AG08396 (cell line): ENCODE measurements at regions not wholly inside any gene's neighbourhood (a gene's known extent, or its start where the extent isn't known, plus 50 kb on each side); places are given as distances from the start of the nearest gene placed in this dataset.

ENCODE experiments used
- DNase-seq: peaks from one replicate; pipeline ENCODE4 v3.0.0; 2012; ENCODE audit warnings: low spot score, mixed read lengths

DNA sequence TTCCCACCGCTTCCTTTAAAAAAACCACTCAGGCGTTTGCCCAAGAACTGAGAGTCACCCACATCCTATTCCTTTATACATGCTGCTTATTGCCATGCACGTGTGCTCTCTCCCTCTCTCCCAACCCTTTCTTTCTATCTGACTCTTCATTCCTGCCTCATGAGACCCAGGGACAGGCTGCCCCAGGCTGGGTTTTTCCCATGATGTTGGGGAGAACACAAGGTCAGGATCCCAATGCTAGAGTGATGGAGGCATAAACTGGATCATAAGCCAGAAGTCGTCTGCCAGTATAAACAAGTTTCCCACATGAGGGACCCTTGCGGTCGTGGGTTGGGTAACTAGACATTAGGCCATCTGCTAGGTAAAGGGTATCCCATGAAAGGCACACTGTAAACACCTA, 64.9 kb downstream of the CD2 start:
- DNase-seq: no peak

DNA sequence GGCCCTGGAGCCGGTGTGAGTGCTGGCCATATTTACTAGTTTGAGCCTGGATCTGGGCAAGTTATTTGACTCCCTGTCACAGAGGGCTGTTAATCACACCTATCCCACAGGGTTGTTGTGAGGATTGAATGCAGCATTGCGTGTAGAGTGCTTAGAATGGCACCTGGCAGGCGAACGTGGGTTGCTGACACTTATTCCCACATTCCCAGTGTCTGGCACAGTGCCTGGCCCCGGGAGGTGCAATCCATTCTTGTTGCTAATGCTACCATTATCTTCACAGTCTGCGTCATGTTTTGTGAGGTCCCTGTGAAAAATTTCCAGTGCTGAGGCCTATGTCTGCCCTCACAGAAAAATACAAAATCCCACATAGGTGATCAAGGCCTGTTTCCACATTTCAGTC, 66.1 kb downstream of the CD2 start:
- no peak for DNase-seq

- DNase-seq: no peak
Observed at GRCh38 chr1:116821763-116822162, 67.5 kb downstream of the CD2 start.

- no peak for DNase-seq
Observed at GRCh38 chr1:116824631-116825206, 70.5 kb downstream of the CD2 start.

- DNase-seq: no peak
Observed at GRCh38 chr1:116825207-116825719, 71.0 kb downstream of the CD2 start.

DNA sequence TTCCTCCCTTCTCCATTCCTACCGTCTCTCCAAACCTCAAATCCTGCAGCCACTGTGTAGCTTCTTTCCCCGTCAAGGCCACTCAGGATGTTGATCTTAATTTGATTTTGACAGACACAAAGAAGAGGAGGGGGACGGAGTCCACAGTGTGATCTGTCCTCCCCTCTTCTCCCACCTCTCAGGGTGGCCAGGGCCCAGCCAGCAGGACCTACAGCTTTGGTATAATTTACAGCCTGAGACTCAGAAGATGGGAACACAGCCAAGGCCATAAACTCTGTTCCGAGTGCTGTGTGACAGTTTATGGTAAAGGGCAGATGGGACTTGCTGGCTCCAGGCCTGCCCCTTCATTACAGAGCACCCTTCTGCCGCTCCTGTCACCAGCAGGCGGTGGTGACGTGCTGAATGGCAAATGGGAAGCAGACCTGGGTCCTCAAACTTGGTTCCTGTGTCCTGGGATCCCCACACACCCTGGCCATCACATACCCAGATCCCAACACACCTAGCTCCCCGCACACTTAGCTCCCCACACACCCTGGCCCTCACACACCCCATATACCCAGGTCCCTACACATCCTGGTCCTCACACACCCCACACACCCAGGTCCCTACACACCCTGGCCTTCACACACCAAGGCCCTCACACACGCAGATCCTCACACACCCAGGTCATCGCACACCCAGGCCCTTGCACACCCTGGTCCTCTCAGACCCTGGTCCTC, 71.6 kb downstream of the CD2 start:
- no peak for DNase-seq

DNA sequence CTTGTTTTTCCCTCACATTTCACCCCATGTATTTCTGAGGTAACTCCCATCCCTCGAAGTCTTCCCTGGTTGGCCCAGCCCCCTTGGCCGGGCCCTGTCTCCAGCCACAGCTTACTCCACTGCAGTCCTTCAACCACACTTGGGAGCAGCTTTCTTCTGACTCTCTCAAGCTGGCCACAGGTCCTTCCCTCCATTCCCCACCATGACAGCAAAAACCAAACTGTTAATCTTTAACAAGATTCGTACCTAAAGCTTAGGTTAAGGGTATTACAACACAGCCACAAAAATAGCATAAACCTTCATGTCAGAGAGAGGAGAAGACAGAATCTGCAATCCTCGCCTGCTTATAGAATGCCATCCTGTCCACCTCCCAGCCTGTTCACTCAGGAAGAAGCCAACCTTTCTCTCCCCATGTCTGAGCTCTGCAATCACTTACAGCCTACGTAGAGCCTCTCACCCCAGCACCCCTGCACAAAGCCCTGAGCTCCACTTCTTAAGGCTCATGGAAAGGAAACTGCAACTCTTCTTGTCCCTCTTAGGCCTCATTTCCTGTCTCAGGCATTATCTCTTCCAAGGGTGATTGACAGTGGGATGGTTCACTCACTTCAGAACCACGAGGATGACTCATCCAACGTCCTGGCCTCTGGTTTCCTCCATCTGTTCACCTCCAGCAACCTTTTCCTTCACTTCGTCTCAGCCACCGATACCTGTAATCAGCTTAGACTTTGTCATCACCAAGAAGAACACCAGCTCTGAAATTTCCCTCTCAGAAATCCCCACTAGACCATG, 72.8 kb downstream of the CD2 start:
- DNase-seq: no peak

GRCh38 chr1:116827607-116828105, 73.4 kb downstream of the CD2 start:
- DNase-seq: no peak

- no peak for DNase-seq
Observed at GRCh38 chr1:116832308-116832931, 77.3 kb upstream of the PTGFRN start.

GRCh38 chr1:116832932-116833578, 76.7 kb upstream of the PTGFRN start:
- no peak for DNase-seq

DNA sequence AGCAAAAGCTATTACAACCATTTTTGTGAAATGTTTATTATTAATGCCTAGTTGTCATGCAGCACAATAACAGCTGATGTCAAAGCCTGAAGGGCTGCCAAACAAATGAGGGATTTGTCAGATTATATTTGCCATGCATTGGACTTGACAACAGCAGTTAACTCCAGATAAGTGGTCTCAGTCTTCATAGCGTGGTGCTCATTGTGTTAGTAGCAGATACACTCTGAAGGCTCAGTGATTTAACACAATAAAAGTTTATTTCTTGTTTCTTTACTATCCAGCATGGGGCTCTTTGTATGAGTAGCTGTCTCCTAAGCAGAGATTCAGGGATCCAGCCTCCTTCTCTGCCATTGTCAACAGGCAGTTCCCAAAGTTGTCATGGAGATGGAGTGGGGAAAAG, 76.0 kb upstream of the PTGFRN start:
- no peak for DNase-seq

- no peak for DNase-seq
Observed at GRCh38 chr1:116834595-116834994, 75.1 kb upstream of the PTGFRN start.

DNA sequence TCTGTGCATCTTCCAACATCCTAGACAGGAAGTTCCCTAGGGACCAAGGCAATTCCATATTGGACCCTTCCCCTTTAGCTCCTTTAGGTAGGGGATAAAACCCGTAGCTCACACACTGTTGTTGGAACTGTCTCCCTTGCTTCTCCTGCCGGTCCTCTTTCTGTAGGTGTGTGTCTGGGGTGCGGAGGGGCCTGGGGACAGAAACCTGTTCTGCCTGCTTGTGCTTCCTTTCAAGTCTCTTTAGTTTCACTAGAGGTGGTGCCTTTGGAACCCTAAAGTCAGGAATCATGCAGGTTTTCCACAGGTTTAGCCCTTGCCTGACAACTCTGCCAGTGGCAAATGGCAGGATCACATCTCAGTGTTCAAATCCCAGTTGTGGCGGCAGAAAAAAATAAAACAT, 74.6 kb upstream of the PTGFRN start:
- DNase-seq: no peak

DNA sequence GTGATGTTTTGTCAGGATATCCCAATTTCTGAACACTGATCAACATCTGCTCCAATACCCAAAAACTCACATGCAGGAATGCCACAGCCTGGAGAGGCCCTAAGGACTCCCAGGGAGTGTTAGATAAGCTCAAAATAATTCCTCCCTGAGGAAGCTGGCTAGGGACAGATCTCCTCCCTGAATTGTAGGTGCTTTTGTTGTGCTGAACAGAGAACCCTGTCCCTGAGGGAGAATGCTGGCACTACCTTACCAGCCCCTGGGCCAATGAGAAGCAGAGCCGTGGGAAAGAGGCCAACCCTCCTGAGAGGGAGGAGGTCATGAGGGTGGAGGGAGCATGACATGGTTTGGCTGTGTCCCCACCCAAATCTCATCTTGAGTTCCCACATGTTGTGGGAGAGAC, 73.6 kb upstream of the PTGFRN start:
- DNase-seq: no peak

GRCh38 chr1:116841569-116842344, 68.0 kb upstream of the PTGFRN start:
- no peak for DNase-seq

DNA sequence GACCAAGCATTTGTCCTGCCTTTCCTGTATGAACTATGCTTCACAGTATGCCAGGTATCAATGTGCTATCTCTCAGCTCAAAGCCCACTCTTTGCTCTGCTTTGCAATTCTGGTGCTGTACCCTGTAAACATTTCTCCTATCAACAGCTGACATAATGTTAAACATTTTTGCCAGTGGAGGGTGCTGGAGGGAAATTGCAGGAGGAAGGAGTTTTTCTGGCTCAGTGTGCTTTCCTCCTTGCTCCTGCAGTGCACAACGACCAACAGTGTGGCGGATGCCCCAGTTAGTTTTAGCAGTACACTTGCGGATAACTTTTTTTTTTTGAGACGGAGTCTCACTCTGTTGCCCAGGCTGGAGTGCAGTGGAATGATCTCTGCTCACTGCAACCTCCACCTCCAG, 67.1 kb upstream of the PTGFRN start:
- no peak for DNase-seq

DNA sequence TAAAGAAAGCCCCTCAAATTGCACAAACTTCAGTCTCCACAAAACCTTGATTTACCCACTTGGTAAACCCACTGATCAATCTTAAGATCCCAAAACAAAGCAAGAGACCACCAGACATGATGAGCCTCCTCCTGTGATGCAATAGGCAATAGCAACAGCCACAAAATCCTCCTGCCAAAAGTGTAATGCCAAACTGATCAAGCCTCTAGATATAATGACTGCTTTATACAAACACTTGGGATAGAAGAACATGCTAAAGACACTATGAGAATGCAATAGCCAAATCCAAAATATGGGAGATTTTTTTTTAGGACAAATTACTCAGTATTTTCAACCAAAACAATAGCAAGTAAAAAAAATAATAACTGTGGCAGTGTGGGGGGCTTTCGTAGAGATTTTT, 64.9 kb upstream of the PTGFRN start:
- DNase-seq: no peak

- no peak for DNase-seq
Observed at GRCh38 chr1:116847190-116847589, 62.5 kb upstream of the PTGFRN start.

GRCh38 chr1:116847688-116848531, 61.8 kb upstream of the PTGFRN start:
- DNase-seq: no peak

DNA sequence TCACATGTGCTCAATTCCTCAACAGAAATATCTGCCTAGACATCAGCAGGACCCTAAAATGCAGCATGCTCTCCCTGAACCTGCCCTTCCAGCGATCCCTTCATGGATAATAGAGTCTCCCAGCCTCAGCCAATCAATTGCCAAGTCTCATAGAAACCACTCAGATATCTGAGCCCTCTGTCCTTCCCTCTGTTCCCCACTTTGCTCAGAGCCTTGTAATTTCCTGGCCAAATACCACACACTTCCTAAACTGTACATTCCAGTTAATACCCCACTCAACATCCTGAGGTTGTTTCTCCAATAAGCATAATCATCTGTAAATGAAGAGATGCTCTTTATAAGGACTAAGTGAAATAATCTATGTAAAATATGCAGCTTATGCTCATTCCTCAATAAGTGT, 59.3 kb upstream of the PTGFRN start:
- DNase-seq: no peak
